ENCODE measurements at regions not wholly inside any gene's neighbourhood (a gene's known extent, or its start where the extent isn't known, plus 50 kb on each side); places are given as distances from the start of the nearest gene placed in this dataset.

DNA sequence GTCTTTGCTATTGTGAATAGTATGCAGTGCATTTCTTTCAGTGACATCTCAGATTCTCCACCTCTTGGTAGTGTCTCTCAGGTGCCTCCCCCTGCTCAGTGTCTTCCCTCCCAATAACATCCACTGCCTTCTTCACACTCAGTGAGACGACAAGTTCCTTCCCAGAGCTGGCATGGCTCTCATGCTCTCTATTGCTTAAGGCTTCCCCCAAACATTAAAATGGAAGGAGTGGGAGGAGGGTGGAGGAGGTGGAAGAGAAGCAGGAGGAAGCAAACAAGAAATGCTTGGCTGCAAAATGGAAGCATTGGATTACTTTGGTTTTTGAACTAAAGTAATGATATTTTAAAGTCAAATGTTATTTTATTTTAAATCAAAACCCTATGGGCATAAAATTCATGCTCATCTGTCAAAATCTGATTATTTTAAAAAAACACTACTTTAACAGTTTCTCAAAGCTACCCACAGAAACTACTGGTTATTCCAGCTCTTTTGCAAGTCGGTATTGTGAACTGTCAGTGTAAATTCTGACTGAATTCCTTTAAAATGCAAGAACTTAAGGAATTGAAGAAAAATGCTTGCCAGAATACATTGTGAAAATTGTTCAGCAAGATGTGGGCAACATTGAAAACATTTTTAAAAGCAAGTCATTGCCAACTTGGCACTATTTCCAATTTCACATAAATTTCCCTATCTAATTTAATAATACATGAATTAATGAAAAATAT lies 727.6 kb upstream of the ARGLU1 start:
- no peak for DNase-seq

DNA sequence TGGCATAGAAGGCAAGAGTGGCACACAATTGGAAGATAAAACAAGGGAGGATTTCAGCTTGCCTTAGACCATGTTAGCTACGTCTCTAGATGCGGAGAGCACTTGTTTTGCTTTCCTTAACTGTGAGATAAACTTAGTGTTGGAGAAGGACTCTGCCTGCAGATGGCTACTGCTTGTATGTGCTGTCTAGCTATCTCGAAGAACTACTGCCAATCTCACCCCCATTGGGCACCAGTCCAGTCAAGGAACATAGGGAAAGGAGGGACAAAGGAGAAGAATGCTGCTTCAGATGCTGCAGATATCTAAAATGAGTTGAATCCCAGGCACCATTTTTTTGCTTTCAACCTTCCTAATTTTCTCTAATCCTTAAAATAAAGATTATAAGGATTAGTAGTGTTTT lies 726.0 kb upstream of the ARGLU1 start:
- no peak for DNase-seq

DNA sequence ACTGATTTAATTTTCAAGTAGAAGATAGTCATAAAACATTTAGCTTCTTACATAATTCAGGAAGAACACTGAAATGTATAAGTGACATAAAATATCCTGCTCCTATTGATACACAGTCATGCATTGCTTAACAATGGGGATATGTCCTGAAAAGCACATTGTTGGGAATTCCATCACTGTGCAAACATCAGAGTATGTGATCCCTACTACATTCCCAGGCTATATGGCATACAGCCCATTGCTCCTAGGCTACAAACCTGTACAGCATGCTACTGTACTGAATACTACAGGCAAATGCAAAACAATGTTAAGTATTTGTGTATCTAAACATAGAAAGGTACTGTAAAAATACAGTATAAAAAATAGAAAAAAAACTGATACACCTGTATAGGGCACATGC lies 723.9 kb upstream of the ARGLU1 start:
- DNase-seq: no peak

DNA sequence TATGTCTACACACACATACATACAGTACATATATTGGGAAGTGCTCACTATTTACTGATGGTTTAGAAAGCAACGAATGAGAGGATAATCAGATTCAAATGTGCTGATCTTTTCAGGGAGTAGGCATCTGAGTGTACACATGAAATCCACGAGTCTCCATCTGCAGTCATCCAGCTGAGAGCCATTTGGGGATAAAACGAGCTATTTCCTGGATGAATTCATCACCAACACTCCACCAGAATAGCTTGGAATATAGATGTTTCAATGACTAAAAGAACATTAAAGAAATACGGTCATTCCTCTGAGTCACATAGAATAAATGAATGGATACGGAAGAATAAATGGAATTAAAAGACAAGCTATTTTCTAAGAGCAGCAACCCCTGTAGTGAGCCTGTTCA lies 721.6 kb upstream of the ARGLU1 start:
- DNase-seq: no peak

DNA sequence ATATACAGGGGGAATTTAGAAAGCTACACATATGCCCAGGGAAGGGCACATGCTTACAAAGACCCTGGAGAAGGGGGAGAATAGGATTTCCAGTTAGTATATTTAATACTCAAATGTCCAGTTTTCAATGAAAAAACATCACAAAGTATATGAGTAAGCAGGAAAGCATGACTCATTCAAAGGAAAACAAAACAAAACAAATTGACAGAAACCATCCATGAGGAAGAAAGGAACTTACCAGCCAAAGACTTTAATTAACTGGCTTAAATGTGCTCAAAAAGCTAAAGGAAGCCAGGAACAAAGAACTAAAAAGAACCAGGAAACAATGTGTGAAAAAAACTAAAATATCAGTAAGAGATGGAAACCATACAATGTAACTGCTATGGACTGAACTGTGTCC lies 716.2 kb upstream of the ARGLU1 start:
- no peak for DNase-seq

DNA sequence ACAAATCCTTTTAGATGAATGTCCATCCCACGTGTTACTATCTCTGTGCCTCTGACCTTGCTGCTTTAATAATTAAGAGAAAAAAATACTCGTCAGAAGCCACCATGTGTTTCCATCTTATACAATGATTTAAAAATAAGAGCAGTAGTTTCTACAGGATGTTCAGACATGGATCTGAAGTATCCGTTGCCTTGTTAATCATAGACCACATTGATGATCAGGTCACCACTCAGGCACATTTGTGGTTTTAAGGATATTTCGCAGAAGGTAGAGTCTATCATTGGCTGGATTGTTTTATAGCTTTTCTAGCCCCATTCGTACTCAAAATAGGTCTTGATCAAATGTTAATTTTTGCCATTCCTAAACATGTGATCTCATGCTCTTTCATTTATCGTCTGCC lies 710.0 kb upstream of the ARGLU1 start:
- no peak for DNase-seq

DNA sequence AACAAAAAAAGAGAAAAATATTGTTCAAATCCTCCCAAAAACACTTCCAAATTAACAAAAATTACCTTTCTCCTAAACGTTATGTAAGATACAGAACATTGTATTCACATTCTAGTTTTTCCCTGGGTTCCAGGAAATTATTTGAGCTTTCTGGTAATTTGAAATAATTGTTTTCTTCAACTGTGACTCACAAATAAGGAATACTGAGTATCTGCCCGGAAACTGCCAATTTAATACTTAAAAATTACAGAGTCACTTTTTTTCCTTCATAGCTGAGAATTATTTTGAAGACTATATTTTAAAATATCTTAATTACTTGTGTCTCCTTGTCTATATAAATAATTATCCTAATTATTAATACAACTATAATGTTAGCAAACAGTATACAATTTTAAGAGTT lies 709.0 kb upstream of the ARGLU1 start:
- DNase-seq: no peak

DNA sequence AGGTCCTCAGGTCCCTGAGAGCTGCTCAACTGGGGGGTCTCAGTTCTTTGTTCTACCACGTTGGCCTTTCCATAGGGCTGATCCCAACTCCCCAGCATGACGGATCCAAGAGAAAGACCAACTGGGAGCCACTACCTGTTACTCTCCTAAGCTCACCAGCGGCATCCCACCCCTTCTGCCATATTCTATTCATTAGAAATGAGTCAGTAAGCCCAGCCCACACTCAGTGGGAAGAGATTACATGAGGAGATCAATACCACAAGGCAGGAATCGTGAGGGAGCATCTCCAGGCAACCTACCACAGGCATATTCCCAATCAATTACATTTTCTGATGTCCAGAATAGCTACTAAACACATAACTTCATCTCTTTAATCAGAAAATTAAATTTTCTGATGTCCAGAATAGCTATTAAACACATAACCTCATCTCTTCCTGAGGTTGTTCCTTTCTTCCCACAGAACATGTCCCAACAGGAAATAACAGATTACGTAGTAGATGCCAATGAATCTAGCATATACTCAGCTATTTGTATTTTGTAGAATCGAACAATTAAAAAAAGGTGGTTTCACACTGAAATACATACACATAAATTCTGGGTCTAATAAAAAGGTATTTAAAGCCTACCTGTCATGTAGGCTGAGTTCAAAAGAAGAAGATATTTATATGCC lies 708.1 kb upstream of the ARGLU1 start:
- DNase-seq: no peak

DNA sequence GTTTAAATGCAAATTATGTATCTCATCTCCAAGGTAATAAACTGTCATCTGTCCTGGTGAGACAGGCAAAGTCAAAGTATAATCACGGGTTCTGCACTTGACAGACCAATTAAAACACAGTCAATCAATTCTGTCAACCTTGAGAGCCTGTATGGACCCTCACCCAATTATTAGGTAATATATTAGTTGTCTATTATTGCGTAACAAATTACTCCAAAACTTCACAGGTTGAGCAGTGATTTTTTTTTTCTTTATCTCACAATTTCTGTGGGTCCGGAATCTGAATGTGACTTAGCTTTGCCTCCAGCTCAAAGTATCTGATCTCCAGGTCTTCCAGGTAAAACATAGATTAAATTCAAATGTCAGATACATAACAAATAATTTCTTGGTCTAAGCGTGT lies 707.4 kb upstream of the ARGLU1 start:
- DNase-seq: no peak

DNA sequence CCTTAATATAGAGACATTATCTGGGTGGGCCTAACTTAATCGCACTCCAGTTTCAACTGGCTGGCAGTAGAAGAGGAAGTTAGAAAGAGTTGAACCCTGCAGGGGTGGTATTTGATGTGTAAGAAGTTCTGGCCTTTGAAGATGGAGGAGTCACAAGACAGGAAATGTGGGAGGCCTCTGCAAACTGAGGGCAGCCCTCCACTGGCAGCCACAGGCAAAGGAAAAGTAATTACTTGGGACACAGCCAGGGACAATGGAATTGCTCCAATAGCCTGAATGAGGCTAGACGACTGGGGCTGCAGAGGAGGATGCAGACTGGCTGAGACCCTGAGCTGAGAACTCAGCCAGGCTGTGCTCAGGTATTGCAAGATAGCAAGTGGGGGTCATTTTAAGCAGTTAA lies 703.3 kb upstream of the ARGLU1 start:
- no peak for DNase-seq

DNA sequence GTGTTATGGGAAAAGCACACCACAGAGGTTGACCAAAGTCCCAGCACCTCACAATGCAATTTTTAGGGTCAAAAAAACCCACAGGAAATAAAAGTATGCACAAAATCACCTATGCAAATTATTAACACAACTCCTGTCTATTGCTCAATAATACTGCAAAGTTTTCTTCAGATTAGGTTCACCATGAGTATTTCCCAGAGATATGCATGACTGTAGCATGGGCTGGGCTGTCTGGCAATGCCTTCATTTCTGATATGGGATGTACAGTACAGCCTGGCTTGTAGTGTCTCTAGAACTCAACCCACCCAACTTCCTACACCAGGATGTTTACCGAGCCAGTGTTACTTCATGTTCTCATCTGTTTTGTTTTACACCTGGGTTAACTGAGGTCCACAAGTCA lies 698.7 kb upstream of the ARGLU1 start:
- no peak for DNase-seq

DNA sequence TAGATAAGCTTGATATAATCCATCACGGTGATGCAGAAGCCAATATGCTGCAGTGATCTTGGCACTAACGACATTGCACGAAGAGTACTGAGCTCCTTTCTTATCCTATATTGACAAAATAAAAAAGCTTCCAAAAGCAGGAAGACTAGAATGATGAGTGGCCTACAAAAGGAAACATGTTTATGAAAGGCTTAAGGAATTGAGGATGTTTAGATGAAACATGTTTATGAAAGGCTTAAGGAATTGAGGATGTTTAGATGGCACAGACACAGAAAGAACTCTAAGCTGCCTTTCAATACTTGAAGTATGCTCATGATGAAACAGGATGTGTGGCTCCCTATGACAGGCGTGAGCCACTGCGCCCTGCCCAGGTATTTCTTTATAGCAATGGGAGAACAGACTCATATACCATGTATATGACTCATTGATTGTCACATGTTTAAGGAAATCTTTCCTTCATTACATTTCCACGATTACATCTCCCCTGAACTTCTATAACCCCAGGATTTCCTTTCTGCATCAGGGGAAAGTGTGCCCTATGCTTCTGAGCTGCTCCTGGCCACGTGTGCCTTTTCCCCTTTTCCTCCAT lies 690.8 kb upstream of the ARGLU1 start:
- no peak for DNase-seq

DNA sequence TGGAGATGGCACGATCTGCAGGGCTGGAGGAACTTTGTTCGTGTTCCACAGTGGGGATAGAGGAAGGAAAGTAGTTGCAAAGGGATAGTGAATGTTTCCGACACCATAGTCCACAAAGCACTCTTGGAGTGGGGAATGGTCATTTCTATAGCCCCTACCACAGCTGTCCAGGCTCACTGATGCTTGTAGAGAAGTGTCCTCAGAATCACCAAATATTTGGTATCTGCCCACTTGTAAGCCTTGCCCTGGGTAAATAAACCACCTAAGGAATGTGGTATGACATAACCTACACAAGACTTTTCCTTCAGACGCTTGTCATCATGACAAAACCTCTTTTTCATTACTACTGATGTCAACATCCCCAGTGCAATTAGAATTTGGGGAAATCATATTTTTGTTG lies 686.5 kb upstream of the ARGLU1 start:
- DNase-seq: no peak

DNA sequence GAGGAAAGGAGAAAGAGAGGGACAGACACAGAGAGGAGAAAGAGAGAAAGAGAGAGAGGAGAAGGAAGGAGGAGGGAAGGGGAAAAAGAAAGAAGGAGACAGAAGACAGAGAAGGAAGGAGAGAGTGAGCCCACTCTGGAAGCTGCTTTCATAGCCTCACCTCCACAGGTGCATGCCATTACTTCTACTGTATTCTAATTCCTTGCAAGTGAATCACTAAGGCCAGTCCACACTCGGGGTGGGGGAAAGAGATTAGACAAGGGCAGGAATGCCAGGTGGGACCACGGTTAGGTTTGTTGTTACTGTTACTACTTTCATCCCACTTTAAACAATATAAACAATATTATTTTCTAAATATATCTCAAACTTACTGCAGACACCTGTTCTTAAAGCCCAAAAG lies 684.5 kb upstream of the ARGLU1 start:
- no peak for DNase-seq

DNA sequence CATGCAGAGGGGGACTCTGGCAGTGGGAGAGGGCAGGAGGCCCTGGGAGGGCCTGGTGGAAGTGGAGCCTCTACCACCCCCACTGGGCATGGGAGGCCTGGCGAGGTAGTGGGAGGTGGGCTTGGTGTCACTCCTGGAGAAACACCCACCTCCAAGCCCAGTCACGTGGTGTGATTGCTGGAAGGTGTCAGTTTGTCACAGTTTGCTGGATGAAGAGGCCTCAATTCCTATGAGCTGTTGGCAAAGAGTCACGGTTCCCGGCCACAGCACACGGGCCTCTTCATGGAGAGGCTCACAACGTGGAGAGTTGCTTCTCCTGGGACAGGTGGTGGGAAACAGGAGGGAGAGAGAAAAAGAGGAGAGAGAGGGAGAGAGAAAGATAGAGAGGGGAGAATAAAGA lies 684.1 kb upstream of the ARGLU1 start:
- no peak for DNase-seq

DNA sequence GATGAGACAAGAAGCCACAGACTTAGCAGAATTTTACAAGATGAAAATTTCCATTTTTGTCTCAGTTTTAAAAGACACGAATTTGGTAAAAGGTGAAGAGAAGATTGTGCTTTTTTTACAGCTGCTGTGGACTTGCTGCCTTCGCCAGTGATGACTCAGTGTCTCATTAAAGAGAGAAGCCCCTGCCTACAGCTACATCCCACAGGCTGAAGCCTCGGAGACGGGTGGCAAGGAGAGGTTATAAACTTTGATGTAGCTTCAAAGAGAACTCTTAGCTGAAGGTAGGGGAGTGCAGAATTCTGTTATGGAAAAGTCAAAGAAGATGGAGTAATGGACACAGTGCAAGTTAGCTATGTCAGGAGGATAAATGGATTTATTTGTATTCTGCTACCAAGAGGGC lies 683.4 kb upstream of the ARGLU1 start:
- DNase-seq: no peak

DNA sequence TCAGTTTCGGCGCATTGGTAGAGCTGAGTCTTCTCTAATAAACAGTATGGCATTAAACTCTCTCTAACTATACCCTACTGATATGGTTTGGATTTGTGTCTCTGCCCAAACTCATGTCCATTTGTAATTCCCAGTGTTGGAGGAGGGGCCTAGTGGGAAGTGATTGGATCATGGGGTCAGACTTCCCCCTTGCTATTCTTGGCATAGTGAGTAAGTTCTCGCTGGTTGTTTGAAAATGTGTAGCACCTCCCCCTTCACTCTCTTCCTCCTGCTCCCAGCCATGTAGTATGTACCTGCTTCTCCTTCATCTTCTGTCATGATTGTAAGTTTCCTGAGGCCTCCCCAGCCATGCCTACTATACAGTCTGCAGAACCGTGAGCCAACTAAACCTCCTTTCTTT lies 682.7 kb upstream of the ARGLU1 start:
- DNase-seq: no peak

DNA sequence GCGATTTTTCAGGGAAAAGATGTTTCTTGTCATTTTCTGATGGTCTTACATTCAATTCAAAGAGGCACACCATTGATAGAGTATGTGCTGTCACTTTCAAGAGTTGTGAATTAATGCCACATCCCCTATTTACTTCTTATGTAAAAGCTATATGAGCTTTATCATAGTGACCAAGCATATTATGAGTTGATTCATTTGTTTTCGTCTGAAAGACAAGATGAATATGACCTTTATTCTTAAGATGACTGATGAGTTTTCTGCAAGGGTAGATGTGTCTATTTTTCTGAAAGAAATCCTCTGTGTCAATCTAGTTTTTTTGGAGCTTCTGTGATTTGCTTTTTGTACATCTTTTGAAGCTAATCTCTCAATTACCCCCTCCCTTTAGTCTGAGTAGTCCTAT lies 676.3 kb upstream of the ARGLU1 start:
- DNase-seq: no peak

DNA sequence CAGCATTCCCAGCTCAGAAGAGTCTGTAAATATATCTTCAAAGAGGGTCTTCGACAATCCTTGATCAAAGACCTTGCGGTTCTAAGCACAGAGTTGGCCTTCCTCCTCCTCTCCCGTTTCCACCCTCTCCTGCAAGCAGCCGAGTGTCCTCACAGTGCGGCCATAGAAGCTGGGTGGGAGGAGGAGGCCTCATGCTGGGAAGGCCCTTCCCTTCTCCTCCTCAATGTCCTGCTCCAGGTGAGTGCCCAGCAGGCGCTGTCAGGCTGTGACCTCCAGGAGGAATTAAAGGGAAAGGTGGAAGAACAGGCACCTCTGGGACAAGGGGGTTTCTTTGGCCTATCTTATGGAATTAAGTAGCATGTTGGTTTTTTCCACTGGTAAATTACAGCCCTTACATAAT lies 674.2 kb upstream of the ARGLU1 start:
- DNase-seq: no peak

DNA sequence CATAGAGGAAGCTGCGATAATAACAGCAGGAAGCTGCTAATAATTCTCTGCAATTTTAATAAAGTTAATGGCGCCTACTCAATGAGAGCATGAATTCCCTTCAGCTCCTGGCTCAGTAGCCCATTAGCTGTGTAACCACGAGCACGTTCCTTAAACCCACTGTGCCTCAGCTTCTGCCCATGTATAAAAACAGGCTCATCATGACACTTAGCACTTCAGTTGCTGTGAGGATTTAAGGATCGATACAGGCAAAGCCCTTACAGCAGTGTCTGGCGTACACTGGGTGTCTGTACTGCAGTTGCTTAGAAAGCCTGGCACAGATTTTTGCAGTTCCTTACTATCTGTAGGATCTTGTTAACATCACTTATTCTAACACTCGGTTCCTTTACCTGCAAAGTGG lies 673.4 kb upstream of the ARGLU1 start:
- no peak for DNase-seq

DNA sequence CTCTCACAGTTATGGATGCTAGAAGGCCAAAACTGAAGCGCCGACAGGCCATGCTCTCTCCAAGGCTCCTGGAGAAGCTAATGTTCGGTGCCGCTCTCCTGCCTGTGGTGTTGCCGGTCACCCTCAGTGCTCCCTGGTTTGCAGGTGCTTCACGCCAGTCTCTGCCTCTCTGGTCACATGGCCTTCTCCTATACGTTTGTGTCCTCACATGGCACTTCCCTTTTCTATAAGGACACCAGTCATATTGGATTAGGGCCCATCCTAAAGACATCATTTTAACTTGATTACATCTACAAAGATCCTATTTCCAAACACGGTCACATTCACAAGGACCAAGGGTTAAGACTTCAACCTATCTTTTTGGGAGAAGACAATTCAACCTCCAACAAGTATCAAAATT lies 671.3 kb upstream of the ARGLU1 start:
- DNase-seq: no peak

DNA sequence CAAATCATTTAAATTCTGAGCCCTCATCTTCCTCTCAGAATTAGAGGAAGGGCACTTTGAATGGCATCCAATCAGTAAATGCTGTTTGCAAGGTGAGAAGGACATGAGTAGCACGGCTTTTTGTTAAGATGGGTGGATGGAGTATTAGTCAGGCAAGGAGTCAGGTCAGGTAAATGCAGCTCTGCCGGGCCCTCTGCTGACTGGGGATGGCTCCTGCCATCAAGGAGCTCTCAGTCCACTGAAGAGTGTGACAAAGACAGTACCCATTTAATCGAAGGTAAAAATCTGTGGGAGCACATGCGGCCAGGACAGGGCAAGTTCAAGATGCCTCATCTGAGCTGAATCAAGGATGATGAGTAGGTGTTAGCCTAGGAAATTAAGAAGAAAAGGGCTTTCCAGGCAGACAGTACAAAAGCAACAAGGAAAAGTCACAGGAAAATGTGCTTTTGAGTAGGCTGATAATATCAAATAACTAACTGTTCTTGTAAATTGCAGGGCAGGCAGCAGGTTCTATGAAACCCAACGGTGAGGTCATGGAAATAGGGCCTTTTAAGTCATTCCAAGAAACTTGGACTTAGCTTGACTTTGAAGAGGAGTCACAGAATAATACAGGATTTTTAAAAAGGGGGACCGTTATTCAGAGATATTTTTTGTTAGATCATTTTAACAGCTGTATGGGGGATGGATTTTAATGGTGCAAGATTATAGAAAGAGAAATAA lies 670.5 kb upstream of the ARGLU1 start:
- no peak for DNase-seq

DNA sequence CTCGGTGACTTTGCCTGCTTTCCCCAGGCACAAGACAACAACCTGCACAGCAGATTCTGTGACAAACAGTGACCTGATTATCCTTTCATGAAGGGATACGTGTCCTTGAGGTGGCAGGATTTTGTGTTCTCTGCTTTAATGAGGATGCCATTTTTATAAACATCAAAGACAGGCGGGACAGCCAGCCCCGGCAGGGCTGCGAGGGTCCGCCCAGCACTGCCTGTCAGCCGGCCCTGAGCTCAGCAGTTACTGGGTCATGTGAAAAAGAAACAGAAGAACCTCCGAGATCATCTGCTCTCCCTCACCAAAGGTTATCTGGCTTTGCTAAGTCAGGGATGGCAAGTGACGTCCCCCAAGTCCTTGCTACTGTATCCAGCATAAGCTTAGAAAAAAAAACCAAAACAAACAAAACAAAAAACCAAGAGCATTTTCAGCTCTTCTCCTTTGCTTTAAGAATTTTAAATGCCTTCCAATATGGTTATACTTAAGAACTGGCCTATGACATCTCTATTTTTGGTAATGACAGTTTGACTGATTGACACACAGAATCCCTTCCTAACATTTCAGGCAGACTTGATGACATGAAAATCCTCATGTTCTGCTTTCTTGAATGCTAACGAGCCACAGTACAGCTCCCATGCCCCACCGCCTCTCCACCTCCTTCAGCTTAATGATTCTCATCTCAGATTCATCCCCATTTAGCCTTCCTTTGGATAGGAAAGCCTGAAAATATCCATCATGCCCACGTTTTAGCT lies 666.6 kb upstream of the ARGLU1 start:
- no peak for DNase-seq
